ENCODE measurements at regions not wholly inside any gene's neighbourhood (a gene's known extent, or its start where the extent isn't known, plus 50 kb on each side); places are given as distances from the start of the nearest gene placed in this dataset.
A peak's percentile ranks its signal among the peaks of the same experiment; 100 is the strongest.

GRCh38 chr7:115812794-115813193 is 217.8 kb downstream of the TFEC start:
- H3K4me1 Mint-ChIP-seq, result peaks cover 63% of the 10 kb centered on the region
- no peaks in the 10 kb centered on the region for H3K79me2 ChIP-seq (replicated peaks; ENCODE audit: insufficient read depth)
- H3K27ac Mint-ChIP-seq, result no peak overlapping the region
- H3K4me2 ChIP-seq, result 0 out of 2 replicates have a peak overlapping the region, but pooled peaks have one; percentile 11
- no peaks in the 10 kb centered on the region for H3K36me3 ChIP-seq (ENCODE audit: insufficient read depth)
- no peaks in the 10 kb centered on the region for H3K27me3 Mint-ChIP-seq (ENCODE audit: insufficient read depth, low read depth, poor library complexity)
- no peak overlapping the region for H2AFZ ChIP-seq
- no peak for ATAC-seq
- no peak for DNase-seq (ENCODE audit: low spot score)
- H3K4me1 ChIP-seq (ENCODE audit: insufficient read depth), result peaks cover 57% of the 10 kb centered on the region
- H3K27ac ChIP-seq (ENCODE audit: low read depth), result no peak overlapping the region
- no peaks in the 10 kb centered on the region for H3K36me3 Mint-ChIP-seq (ENCODE audit: low read depth)
- no peaks in the 10 kb centered on the region for H3K9me3 Mint-ChIP-seq
- no peaks in the 10 kb centered on the region for H3F3A ChIP-seq (replicated peaks; ENCODE audit: low read depth)
- no peaks in the 10 kb centered on the region for H3K9me2 ChIP-seq (ENCODE audit: insufficient read depth)
- no peaks in the 10 kb centered on the region for H4K20me1 ChIP-seq (replicated peaks; ENCODE audit: insufficient read depth)
- no peak overlapping the region for H3K4me3 Mint-ChIP-seq
- TF ChIP-seq ZNF331 (CRISPR knock-in tag; IDR thresholded peaks at IDR 0.05; ENCODE audit: low read depth), result no peak
- H3K4me3 ChIP-seq, result no peak overlapping the region
- H3K27me3 ChIP-seq (ENCODE audit: insufficient read depth), result no peaks in the 10 kb centered on the region

GRCh38 chr7:115805458-115805857 is 225.1 kb downstream of the TFEC start:
- Histone ChIP-seq H4K20me1 (replicated peaks; ENCODE audit: insufficient read depth) (no peaks in the 10 kb centered on the region), H2AFZ (0 out of 2 replicates have a peak overlapping the region, but pooled peaks have one; percentile 12), H3K27me3 (ENCODE audit: insufficient read depth) (no peaks in the 10 kb centered on the region), H3K4me3 (no peak overlapping the region), H3K27ac (ENCODE audit: low read depth) (no peak overlapping the region), H3K79me2 (replicated peaks; ENCODE audit: insufficient read depth) (no peaks in the 10 kb centered on the region), H3K36me3 (ENCODE audit: insufficient read depth) (no peaks in the 10 kb centered on the region), H3K4me1 (ENCODE audit: insufficient read depth) (peaks cover 18% of the 10 kb centered on the region), H3F3A (replicated peaks; ENCODE audit: low read depth) (no peaks in the 10 kb centered on the region), H3K4me2 (peak overlapping the region; percentile 22; the same call in 1 of the 2 replicates), H3K9me2 (ENCODE audit: insufficient read depth) (no peaks in the 10 kb centered on the region)
- Mint-ChIP-seq H3K4me1 (peaks cover 24% of the 10 kb centered on the region), H3K4me3 (no peak overlapping the region), H3K36me3 (ENCODE audit: low read depth) (no peaks in the 10 kb centered on the region), H3K27ac (no peak overlapping the region), H3K9me3 (no peaks in the 10 kb centered on the region), H3K27me3 (ENCODE audit: insufficient read depth, low read depth, poor library complexity) (no peaks in the 10 kb centered on the region)
- DNase-seq (ENCODE audit: low spot score) (no peak), ATAC-seq (no peak)
- no peak for TF ChIP-seq ZNF462 (CRISPR knock-in tag; IDR thresholded peaks at IDR 0.05)
- TF ChIP-seq ETS1 (IDR thresholded peaks at IDR 0.05), result no peak
- no peak for TF ChIP-seq CREB1 (CRISPR knock-in tag; IDR thresholded peaks at IDR 0.05; ENCODE audit: low read depth)
- TF ChIP-seq JUNB (IDR thresholded peaks at IDR 0.05; ENCODE audit: unreplicated experiment), result no peak
- no peak for TF ChIP-seq EZH2 (IDR thresholded peaks at IDR 0.05; ENCODE audit: low read depth, unreplicated experiment)
